HCT116 (cell line): ENCODE measurements at regions not wholly inside any gene's neighbourhood (a gene's known extent, or its start where the extent isn't known, plus 50 kb on each side); places are given as distances from the start of the nearest gene placed in this dataset.

ENCODE experiments used
- ATAC-seq: fragments of 200-7000 bp; cut with Tn5 transposase; 2 replicates; pipeline ENCODE4 v1.9.1; 2020; ENCODE audit warnings: mild to moderate bottlenecking, moderate library complexity
- BruUV-seq: library from RNA; stranded (reverse); fragments of 400-500 nt; replicated peaks from 2 replicates; lab custom pipeline; 2021; lab: Mats Ljungman, UMichigan
- CTCF ChIA-PET: fragments of 300-600 bp; sonication (Branson Sonifier 250); formaldehyde crosslinking; loops from one replicate; lab custom pipeline; 2021; ENCODE audit warnings: antibody characterized with exemption; lab: Charles Lee
- POLR2A ChIA-PET: fragments of 300-600, 350-600 bp; sonication (Branson Sonifier 250); formaldehyde crosslinking; loops from one replicate; lab custom pipeline; 2021; ENCODE audit warnings: antibody characterized with exemption; lab: Charles Lee
- RAD21 ChIA-PET, 2 experiments: fragments of 300-600 bp; sonication (Branson Sonifier 250); formaldehyde crosslinking; loops; one replicate each; lab custom pipeline; 2023; ENCODE audit warnings: low total read pairs in 2 of 2; ENCODE audit not compliant: uncharacterized antibody in 2 of 2, unreplicated experiment in 2 of 2, low non-redundant PET in 1 of 2; lab: Charles Lee
- DNase-seq: peaks from one replicate; pipeline ENCODE4 v3.0.0-alpha.2; 2010; ENCODE audit warnings: low read depth, low spot score
- H2AFZ ChIP-seq: fragments of 200-600 bp; shearing (Covaris generic), sonication (generic); 2 replicates; pipeline ENCODE4 v1.6.1; 2017; ENCODE audit warnings: low read depth, mixed run types, mixed read lengths, antibody characterized with exemption, low read length; ENCODE audit not compliant: poor library complexity, severe bottlenecking
- H3K27ac ChIP-seq: 2 replicates; pipeline ENCODE4 v1.5.1; 2012; ENCODE audit warnings: low read depth, low read length
- H3K27me3 ChIP-seq: fragments of 200-600 bp; sonication (generic); 2 replicates; pipeline ENCODE4 v1.6.1; 2016; ENCODE audit warnings: mixed run types, low read length, mixed read lengths; ENCODE audit not compliant: insufficient read depth
- H3K36me3 ChIP-seq, 2 experiments: fragments of 200-500 bp in 1 of 2; fragments of 200-600 bp in 1 of 2; sonication (Bioruptor generic) in 1 of 2; sonication (generic) in 1 of 2; 2 replicates each; pipeline versions ENCODE4 v1.5.1 to v1.6.1; 2014 to 2016; ENCODE audit warnings: low read length in 2 of 2, inconsistent platforms in 1 of 2, mixed read lengths in 1 of 2, mixed run types in 1 of 2; ENCODE audit not compliant: insufficient read depth in 2 of 2, control insufficient read depth in 1 of 2
- H3K4me1 ChIP-seq, 2 experiments: fragments of 200-600 bp in 1 of 2; sonication (generic) in 1 of 2; 2 replicates each; pipeline versions ENCODE4 v1.5.1 to v1.6.1; 2012 to 2017; ENCODE audit warnings: low read length in 2 of 2, inconsistent platforms in 1 of 2, mild to moderate bottlenecking in 1 of 2, mixed read lengths in 1 of 2, mixed run types in 1 of 2, moderate library complexity in 1 of 2; ENCODE audit not compliant: insufficient read depth in 2 of 2, control insufficient read depth in 1 of 2
- H3K4me2 ChIP-seq: fragments of 200-600 bp; sonication (generic); 2 replicates; pipeline ENCODE4 v1.6.1; 2017; ENCODE audit warnings: mixed run types, low read length, mixed read lengths
- H3K4me3 ChIP-seq, 2 experiments: fragments of 200-600 bp in 1 of 2; sonication (generic) in 1 of 2; replicated peaks in 1 of 2; 2 replicates each; pipeline ENCODE4 v1.5.1; 2011 to 2016; ENCODE audit warnings: low read length in 2 of 2, control low read depth in 1 of 2, low read depth in 1 of 2, mild to moderate bottlenecking in 1 of 2, mixed read lengths in 1 of 2, mixed run types in 1 of 2
- H3K79me2 ChIP-seq: fragments of 200-600 bp; sonication (generic); 2 replicates; pipeline ENCODE4 v1.6.1; 2017; ENCODE audit warnings: mild to moderate bottlenecking, mixed run types, low read length, moderate library complexity, mixed read lengths; ENCODE audit not compliant: insufficient read depth
- H3K9ac ChIP-seq: fragments of 200-600 bp; sonication (generic); 2 replicates; pipeline ENCODE4 v1.6.1; 2016; ENCODE audit warnings: low read length, mixed read lengths
- H3K9me2 ChIP-seq: fragments of 200-600 bp; sonication (generic), shearing (Covaris generic); 2 replicates; pipeline ENCODE4 v1.6.1; 2017; ENCODE audit warnings: mixed run types, mild to moderate bottlenecking, moderate library complexity; ENCODE audit not compliant: insufficient read depth
- H3K9me3 ChIP-seq, 2 experiments: fragments of 200-500 bp in 1 of 2; fragments of 200-600 bp in 1 of 2; sonication (Bioruptor generic) in 1 of 2; sonication (generic) in 1 of 2; 2 replicates each; pipeline ENCODE4 v1.6.1; 2014 to 2017; ENCODE audit warnings: low read length in 2 of 2, mixed read lengths in 2 of 2, inconsistent platforms in 1 of 2, low read depth in 1 of 2, mild to moderate bottlenecking in 1 of 2, mixed run types in 1 of 2, moderate library complexity in 1 of 2; ENCODE audit not compliant: control insufficient read depth in 1 of 2, insufficient read depth in 1 of 2
- H4K20me1 ChIP-seq: fragments of 200-600 bp; sonication (generic), shearing (Covaris generic); 2 replicates; pipeline ENCODE4 v1.6.1; 2017; ENCODE audit warnings: mixed run types, mild to moderate bottlenecking, moderate library complexity; ENCODE audit not compliant: insufficient read depth
- EGR1 ChIP-seq: IDR thresholded peaks from 2 replicates; pipeline ENCODE4 v1.6.1; 2012; ENCODE audit warnings: low read depth
- ELF1 ChIP-seq: IDR thresholded peaks from 2 replicates; pipeline ENCODE4 v1.6.1; 2012; ENCODE audit warnings: low read depth, borderline replicate concordance
- EZH2 ChIP-seq: fragments of 200-600 bp; sonication (generic); IDR thresholded peaks from 2 replicates; pipeline ENCODE4 v1.6.1; 2017; ENCODE audit warnings: antibody characterized with exemption, mixed run types
- EZH2phosphoT487 ChIP-seq: fragments of 200-600 bp; IDR thresholded peaks from 2 replicates; pipeline ENCODE4 v1.6.1; 2018; ENCODE audit warnings: antibody characterized with exemption, borderline replicate concordance
- JUND ChIP-seq: IDR thresholded peaks from 2 replicates; pipeline ENCODE4 v1.6.1; 2012
- POLR2A ChIP-seq: IDR thresholded peaks from 2 replicates; pipeline ENCODE4 v1.7.0; 2011; ENCODE audit warnings: borderline replicate concordance; ENCODE audit not compliant: insufficient read depth, insufficient read length; ENCODE audit errors: extremely low read depth
- POLR2AphosphoS5 ChIP-seq: IDR thresholded peaks from 2 replicates; pipeline ENCODE4 v1.6.1; 2011; ENCODE audit warnings: mild to moderate bottlenecking, low read depth, low read length, moderate library complexity
- RAD21 ChIP-seq: IDR thresholded peaks from 2 replicates; pipeline ENCODE4 v1.6.1; 2012; ENCODE audit warnings: low read depth, mild to moderate bottlenecking
- SP1 ChIP-seq: IDR thresholded peaks from 2 replicates; pipeline ENCODE4 v1.6.1; 2012; ENCODE audit warnings: low read depth
- SRF ChIP-seq: IDR thresholded peaks from 2 replicates; pipeline ENCODE4 v1.6.1; 2012; ENCODE audit warnings: low read depth
- TCF7L2 ChIP-seq: IDR thresholded peaks from 2 replicates; pipeline ENCODE4 v1.7.0; 2011; ENCODE audit warnings: borderline replicate concordance, inconsistent platforms; ENCODE audit not compliant: insufficient read depth, insufficient read length; ENCODE audit errors: extremely low read depth
- YY1 ChIP-seq: IDR thresholded peaks from 2 replicates; pipeline ENCODE4 v1.6.1; 2011; ENCODE audit warnings: low read length, low read depth, moderate library complexity, mild to moderate bottlenecking; ENCODE audit not compliant: insufficient replicate concordance; ENCODE audit errors: extremely low read depth
- ZFX ChIP-seq: fragments of 450-650 bp; IDR thresholded peaks from 2 replicates; pipeline ENCODE4 v1.6.1; 2017
- ZNF274 ChIP-seq: fragments of 200-500 bp; sonication (Bioruptor generic); IDR thresholded peaks from 2 replicates; pipeline ENCODE4 v1.6.1; 2014; ENCODE audit warnings: mild to moderate bottlenecking, low read depth, low read length, inconsistent platforms
- intact Hi-C: fragments of 100-400 bp; cut with micrococcal nuclease; formaldehyde crosslinking; loops from 2 replicates; pipeline ENCODE4 v1.10.0; 2022
- TF ChIP-seq, protein P1 (sequence below): IDR thresholded peaks from 2 replicates; pipeline ENCODE4 v1.6.1; 2012
- TF ChIP-seq, protein P2 (sequence below), 3 experiments: fragments of 200-600 bp in 1 of 3; sonication (generic) in 1 of 3; IDR thresholded peaks in 2 of 3; conservative IDR thresholded peaks in 1 of 3; 2 replicates each; pipeline ENCODE4 v1.5.1; 2012 to 2017; ENCODE audit warnings: low read depth in 2 of 3, low read length in 2 of 3, antibody characterized with exemption in 1 of 3, borderline replicate concordance in 1 of 3, control low read depth in 1 of 3, mild to moderate bottlenecking in 1 of 3, mixed read lengths in 1 of 3, mixed run types in 1 of 3, moderate library complexity in 1 of 3; ENCODE audit not compliant: insufficient read depth in 1 of 3

DNA sequence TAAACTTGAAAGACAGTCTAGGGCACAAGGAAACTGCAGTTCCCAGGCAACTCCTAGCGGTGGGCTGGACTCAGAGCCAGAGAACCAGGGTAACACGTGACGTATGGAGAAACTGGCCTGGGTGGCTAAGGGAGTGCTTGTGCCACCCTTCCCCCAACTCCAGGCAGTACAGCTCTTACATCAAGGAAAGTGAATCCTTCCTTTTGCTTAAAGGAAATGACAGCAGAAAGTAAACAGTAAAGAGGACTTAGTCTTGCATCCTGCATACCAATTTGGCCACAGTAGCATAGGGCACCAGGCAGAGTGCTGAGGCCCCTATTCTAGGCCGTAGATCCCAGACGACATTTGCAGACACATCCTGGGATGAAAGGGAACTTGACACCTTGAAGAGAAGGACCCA is 322.8 kb downstream of the CD109 start:
- POLR2A ChIA-PET = no interaction called here
- RAD21 ChIA-PET = no interaction called here
- BruUV-seq = no TSS peak
- H3K79me2 ChIP-seq = no peaks in the 10 kb centered on the region
- ATAC-seq (no peak), DNase-seq (no peak)
- TF ChIP-seq ELF1 (no peak), ZFX (no peak), EZH2phosphoT487 (no peak), YY1 (no peak), POLR2A (no peak), ZNF274 (no peak), JUND (no peak), SP1 (no peak), POLR2AphosphoS5 (no peak), EZH2 (no peak), SRF (no peak), TCF7L2 (no peak), EGR1 (no peak), RAD21 (no peak)
- TF ChIP-seq, protein P1, sequence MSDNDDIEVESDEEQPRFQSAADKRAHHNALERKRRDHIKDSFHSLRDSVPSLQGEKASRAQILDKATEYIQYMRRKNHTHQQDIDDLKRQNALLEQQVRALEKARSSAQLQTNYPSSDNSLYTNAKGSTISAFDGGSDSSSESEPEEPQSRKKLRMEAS = no peak
- TF ChIP-seq, protein P2, sequence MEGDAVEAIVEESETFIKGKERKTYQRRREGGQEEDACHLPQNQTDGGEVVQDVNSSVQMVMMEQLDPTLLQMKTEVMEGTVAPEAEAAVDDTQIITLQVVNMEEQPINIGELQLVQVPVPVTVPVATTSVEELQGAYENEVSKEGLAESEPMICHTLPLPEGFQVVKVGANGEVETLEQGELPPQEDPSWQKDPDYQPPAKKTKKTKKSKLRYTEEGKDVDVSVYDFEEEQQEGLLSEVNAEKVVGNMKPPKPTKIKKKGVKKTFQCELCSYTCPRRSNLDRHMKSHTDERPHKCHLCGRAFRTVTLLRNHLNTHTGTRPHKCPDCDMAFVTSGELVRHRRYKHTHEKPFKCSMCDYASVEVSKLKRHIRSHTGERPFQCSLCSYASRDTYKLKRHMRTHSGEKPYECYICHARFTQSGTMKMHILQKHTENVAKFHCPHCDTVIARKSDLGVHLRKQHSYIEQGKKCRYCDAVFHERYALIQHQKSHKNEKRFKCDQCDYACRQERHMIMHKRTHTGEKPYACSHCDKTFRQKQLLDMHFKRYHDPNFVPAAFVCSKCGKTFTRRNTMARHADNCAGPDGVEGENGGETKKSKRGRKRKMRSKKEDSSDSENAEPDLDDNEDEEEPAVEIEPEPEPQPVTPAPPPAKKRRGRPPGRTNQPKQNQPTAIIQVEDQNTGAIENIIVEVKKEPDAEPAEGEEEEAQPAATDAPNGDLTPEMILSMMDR (IDR thresholded peaks at IDR 0.05 in 2 of 3, conservative IDR thresholded peaks at IDR 0.05 in 1 of 3; ENCODE audit: borderline replicate concordance in 1 of 3, insufficient read depth in 1 of 3, low read depth in 2 of 3, low read length in 2 of 3) = no peak
- H3K27me3 ChIP-seq = no peaks in the 10 kb centered on the region
- CTCF ChIA-PET = no interaction called here
- H3K9me3 ChIP-seq = no peaks in the 10 kb centered on the region
- no peak overlapping the region for H3K9ac ChIP-seq
- H3K4me2 ChIP-seq = no peak overlapping the region
- H3K27ac ChIP-seq = no peak overlapping the region
- no peaks in the 10 kb centered on the region for H3K36me3 ChIP-seq
- H3K9me2 ChIP-seq = no peaks in the 10 kb centered on the region
- H3K4me1 ChIP-seq = no peaks in the 10 kb centered on the region
- intact Hi-C loops = no loop called here
- H4K20me1 ChIP-seq = no peaks in the 10 kb centered on the region; the same call in 1 of the 2 replicates
- no peak overlapping the region for H3K4me3 ChIP-seq
- no peak overlapping the region for H2AFZ ChIP-seq
